ENCODE measurements at regions not wholly inside any gene's neighbourhood (a gene's known extent, or its start where the extent isn't known, plus 50 kb on each side); places are given as distances from the start of the nearest gene placed in this dataset.

DNA sequence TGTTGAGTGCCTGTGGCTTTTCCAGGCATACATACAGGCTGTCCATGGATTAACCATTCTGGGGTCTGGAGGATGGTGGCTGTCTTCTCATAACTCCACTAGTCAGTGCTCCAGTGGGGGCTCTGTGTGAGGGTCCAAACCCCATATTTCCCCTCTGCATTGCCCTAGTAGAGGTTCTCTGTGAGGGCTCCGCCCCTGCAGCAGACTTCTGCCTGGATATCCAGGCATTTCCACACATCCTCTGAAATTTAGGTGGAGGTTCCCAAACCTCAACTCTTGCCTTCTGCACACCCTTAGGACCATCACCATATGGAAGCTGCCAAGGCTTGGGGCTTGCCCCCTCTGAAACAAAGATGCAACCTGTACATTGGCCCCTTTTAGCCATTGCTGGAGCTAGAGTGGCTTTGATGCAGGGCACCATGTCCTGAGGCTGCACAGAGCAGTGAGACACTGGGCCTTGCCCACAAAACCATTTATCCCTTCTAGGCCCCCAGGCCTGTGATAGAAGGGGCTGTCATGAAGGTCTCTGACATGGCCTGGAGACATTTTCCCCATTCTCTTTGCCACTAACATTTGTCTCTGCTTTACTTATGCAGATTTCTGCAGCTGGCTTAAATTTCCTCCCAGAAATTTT is 400.1 kb upstream of the MDFIC2 start:
- TF ChIP-seq, protein P1, sequence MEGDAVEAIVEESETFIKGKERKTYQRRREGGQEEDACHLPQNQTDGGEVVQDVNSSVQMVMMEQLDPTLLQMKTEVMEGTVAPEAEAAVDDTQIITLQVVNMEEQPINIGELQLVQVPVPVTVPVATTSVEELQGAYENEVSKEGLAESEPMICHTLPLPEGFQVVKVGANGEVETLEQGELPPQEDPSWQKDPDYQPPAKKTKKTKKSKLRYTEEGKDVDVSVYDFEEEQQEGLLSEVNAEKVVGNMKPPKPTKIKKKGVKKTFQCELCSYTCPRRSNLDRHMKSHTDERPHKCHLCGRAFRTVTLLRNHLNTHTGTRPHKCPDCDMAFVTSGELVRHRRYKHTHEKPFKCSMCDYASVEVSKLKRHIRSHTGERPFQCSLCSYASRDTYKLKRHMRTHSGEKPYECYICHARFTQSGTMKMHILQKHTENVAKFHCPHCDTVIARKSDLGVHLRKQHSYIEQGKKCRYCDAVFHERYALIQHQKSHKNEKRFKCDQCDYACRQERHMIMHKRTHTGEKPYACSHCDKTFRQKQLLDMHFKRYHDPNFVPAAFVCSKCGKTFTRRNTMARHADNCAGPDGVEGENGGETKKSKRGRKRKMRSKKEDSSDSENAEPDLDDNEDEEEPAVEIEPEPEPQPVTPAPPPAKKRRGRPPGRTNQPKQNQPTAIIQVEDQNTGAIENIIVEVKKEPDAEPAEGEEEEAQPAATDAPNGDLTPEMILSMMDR (IDR thresholded peaks at IDR 0.05; ENCODE audit: low read depth, low read length, missing input control): no peak
- TF ChIP-seq, protein P2, sequence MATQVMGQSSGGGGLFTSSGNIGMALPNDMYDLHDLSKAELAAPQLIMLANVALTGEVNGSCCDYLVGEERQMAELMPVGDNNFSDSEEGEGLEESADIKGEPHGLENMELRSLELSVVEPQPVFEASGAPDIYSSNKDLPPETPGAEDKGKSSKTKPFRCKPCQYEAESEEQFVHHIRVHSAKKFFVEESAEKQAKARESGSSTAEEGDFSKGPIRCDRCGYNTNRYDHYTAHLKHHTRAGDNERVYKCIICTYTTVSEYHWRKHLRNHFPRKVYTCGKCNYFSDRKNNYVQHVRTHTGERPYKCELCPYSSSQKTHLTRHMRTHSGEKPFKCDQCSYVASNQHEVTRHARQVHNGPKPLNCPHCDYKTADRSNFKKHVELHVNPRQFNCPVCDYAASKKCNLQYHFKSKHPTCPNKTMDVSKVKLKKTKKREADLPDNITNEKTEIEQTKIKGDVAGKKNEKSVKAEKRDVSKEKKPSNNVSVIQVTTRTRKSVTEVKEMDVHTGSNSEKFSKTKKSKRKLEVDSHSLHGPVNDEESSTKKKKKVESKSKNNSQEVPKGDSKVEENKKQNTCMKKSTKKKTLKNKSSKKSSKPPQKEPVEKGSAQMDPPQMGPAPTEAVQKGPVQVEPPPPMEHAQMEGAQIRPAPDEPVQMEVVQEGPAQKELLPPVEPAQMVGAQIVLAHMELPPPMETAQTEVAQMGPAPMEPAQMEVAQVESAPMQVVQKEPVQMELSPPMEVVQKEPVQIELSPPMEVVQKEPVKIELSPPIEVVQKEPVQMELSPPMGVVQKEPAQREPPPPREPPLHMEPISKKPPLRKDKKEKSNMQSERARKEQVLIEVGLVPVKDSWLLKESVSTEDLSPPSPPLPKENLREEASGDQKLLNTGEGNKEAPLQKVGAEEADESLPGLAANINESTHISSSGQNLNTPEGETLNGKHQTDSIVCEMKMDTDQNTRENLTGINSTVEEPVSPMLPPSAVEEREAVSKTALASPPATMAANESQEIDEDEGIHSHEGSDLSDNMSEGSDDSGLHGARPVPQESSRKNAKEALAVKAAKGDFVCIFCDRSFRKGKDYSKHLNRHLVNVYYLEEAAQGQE (IDR thresholded peaks at IDR 0.05): no peak
- TF ChIP-seq RAD21 (IDR thresholded peaks at IDR 0.05): no peak
- TF ChIP-seq JUND (IDR thresholded peaks at IDR 0.05): no peak
- no peak for TF ChIP-seq NR2F2 (IDR thresholded peaks at IDR 0.05)
- TF ChIP-seq SP1 (IDR thresholded peaks at IDR 0.05): no peak
- TF ChIP-seq YY1 (IDR thresholded peaks at IDR 0.05): no peak
- TF ChIP-seq, protein P3, sequence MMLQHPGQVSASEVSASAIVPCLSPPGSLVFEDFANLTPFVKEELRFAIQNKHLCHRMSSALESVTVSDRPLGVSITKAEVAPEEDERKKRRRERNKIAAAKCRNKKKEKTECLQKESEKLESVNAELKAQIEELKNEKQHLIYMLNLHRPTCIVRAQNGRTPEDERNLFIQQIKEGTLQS (IDR thresholded peaks at IDR 0.05): no peak
- TF ChIP-seq GABPA (IDR thresholded peaks at IDR 0.05 in 1 of 2, conservative IDR thresholded peaks at IDR 0.05 in 1 of 2): no peak
- no peak for TF ChIP-seq EGR1 (IDR thresholded peaks at IDR 0.05; ENCODE audit: low read depth in 2 of 2)
- TF ChIP-seq TAF1 (conservative IDR thresholded peaks at IDR 0.05): no peak
- no peak for TF ChIP-seq FOXA1 (IDR thresholded peaks at IDR 0.05)

All from liver (tissue), 3 donors.